ENCODE measurements at regions not wholly inside any gene's neighbourhood (a gene's known extent, or its start where the extent isn't known, plus 50 kb on each side); places are given as distances from the start of the nearest gene placed in this dataset.

DNA sequence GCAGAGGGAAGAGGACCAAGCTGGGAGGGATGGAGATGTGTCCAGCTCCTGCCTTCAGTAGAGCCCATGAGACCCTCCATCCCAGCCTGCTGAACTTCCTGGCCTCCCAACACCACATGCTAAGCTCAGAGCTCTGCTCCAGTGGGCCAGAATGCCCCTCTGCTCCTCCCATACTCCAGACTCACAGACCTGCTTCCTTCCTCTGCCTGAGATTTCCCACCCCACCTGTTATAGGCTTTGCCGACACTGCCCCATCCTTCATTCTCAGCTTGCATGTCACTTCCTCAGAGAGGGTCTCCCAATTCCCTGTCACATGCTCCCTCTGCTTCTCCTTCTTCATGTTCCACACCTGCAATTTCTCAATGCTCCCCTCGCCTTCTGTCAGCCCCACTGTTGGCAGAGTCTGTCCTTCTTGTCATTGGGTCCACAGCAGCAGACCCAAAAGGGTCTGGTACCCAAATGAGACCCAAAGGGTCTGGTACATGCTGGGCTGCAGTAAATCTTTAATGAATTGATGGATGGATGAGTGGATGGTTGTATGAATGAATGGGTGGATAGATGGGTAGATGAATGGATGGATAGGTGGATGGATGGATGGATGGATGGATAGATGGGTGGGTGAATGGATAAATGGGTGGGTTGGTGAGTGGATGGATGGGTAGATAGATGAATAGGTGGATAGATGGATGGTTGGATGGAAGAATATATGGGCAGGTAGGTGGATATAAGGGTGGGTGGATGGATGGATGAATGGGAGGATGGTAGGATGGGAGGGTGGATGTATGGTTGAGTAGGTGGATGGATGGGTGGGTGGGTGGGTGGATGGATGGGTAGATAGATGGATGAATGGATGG, 105.3 kb upstream of the FGF3 start:
- DNase-seq (ENCODE audit: low read depth), result no peak
- TF ChIP-seq, protein P1, sequence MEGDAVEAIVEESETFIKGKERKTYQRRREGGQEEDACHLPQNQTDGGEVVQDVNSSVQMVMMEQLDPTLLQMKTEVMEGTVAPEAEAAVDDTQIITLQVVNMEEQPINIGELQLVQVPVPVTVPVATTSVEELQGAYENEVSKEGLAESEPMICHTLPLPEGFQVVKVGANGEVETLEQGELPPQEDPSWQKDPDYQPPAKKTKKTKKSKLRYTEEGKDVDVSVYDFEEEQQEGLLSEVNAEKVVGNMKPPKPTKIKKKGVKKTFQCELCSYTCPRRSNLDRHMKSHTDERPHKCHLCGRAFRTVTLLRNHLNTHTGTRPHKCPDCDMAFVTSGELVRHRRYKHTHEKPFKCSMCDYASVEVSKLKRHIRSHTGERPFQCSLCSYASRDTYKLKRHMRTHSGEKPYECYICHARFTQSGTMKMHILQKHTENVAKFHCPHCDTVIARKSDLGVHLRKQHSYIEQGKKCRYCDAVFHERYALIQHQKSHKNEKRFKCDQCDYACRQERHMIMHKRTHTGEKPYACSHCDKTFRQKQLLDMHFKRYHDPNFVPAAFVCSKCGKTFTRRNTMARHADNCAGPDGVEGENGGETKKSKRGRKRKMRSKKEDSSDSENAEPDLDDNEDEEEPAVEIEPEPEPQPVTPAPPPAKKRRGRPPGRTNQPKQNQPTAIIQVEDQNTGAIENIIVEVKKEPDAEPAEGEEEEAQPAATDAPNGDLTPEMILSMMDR (conservative IDR thresholded peaks at IDR 0.05; ENCODE audit: low read length), result no peak

DNA sequence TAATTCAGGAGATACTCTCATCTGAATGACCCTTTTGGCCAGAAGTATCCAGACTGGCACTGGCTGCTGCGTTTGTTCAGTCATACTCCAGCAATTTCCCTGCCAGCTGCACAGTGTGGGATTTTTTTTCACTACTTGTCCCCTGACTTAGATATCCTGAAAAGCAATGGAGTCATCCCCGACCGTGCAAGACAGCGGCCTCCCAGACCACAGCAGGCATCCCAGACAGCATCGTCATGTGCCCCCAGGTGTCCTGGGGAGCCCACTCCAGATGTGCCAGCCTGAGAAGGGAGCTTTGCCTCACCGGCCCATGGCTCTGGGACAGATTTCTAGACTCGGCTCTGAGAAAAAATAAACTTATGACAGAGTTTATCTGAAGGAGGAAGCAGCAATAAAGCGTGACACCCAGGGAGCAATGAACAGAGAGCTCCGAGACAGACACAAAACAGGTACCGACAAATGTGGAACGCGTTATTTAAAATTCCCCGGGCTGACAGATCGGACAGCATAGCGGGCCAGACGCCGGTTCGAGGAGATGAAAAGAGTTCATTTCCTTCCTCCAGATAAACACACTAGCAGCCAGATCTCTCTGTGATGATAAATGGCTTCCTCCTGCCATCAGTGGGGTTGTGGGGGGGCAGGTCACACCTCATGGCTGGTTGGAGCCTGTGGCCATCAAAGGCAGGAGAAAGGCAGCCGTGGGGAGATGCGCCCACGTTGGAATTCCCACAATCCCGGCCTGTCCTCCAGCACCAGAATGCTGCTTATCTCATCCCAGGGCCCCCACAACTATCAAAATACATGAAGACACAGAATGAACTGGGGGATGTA, 106.4 kb upstream of the FGF3 start:
- TF ChIP-seq, protein P1 (conservative IDR thresholded peaks at IDR 0.05; ENCODE audit: low read length), result no peak
- H3K4me3 ChIP-seq (ENCODE audit: low read length), result no peak overlapping the region
- no peak for DNase-seq (ENCODE audit: low read depth)

More for the DNA sequence above, 105.3 kb upstream of the FGF3 start:
- H3K4me3 ChIP-seq (ENCODE audit: low read length), result no peak overlapping the region

DNA sequence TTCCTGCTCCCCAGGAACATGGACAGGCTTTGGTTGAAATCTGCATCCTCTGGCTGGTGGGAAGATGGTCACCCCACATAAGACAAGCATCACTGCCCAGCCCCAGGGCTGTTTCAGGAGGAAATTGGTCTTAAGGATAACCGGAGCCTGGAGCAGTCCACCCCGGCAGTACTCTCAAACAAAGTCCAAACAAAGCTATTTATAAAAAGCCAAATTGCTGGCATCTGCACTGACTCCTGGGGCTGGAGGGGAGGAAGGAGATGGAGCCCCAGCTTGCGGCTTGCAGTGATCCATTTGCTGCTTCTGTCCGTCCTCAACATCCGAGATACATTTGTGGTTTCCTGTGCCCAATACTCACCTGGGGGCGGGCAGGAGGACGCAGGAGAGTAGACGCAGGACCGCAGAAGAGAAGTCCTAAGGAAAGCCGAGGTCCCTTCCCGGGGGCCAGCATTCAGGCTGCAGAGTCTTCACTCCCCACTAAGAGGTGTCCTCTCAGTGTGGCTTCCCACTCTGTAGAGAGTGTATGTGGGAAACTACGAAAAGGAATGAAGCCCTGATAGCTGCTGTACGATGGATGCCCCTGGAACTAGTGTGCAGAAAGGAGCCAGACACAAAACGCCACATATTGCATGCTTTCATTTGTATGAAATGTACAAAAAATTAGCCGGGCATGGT, 107.3 kb upstream of the FGF3 start:
- no peak overlapping the region for H3K4me3 ChIP-seq (ENCODE audit: low read length)
- TF ChIP-seq, protein P1 (conservative IDR thresholded peaks at IDR 0.05; ENCODE audit: low read length), result no peak
- DNase-seq (ENCODE audit: low read depth), result no peak

DNA sequence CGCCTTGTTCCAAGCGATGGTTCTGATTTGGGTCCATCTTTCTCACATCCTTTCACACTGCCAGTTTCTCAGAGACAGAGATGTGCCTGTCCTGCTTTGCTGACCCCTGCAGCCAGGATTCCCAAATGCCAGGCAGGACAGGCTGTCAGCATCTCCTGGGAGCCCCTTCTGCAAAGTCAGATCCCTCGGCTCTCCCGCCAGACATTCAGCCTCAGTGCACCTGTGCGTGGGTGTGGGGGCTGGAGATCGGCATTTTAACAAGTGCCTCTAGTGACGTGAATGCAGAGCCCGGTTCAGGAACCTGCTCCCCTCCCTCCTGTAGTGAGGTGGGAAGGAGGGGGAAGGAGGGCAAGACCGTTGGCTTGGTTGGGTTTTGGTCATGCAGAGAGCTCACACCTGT, 108.9 kb upstream of the FGF3 start:
- DNase-seq (ENCODE audit: low read depth), result no peak
- TF ChIP-seq, protein P1 (conservative IDR thresholded peaks at IDR 0.05; ENCODE audit: low read length), result no peak
- H3K4me3 ChIP-seq (ENCODE audit: low read length), result no peak overlapping the region

DNA sequence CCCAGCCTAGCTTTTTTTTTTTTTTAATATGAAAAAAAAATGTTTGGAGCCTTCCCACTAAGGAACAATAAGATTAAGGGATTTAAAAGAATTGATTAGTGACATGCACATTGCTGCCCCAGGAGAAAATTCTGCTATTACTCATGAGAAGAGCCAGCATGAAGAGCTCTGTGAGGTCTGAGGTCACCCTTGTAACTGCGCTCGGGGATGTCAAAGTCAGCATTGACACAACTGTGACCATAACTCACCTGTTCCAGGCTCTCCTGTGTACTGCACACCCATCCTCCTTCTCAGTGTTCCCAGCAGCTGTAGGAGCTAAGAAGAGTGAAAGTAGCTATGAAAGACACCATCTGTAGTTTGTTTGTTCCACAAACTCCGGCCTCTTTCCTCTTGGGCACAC, 109.8 kb upstream of the FGF3 start:
- TF ChIP-seq, protein P1 (conservative IDR thresholded peaks at IDR 0.05; ENCODE audit: low read length), result no peak
- no peak overlapping the region for H3K4me3 ChIP-seq (ENCODE audit: low read length)
- no peak for DNase-seq (ENCODE audit: low read depth)

DNA sequence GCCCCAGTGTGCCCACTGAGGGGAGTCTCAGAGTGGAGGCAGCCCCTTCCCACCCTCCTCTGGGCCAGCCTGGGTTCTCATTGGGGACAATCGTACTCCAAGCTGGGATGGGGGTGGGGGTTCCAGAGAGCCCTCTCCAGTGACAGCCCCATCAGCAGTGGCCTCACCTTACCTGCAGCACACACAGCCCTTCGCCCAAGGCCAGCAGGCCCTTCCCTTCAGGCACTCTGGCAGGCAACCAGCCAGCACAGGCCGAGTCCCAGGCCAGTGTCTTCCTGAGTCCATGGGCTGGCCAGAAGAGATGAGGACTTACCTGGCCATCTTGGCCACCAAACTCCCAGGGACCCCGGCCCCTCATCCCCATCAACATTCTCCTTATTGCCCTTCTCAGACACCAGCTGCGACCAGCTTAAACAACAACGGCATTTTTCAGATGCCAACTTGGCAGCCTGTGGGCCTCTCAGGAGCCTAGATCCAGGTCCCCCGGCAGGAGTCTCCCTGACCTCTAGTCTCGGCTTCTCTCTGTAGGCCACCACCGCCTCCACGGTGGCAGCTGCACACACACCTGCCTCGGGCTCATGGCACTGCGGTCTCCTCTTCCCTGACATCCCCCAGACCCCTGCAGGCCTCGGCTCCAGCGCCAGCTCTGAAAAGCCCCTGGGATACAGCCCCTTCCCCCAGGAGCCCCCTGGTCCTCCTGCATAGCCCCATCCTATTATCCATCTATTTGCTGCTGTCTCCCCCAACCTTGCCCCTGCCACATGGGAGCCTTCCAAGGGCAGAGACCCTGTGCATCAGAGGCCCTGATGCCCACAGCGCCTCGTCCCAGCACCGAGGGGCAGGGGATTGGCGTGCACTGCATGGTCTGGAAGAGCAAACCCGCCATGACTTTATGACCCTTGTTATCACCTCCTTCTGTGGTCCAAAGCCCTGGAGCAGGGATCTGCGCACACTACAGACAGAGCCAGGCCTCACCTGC, 111.2 kb upstream of the FGF3 start:
- H3K4me3 ChIP-seq (ENCODE audit: low read length), result no peak overlapping the region
- TF ChIP-seq, protein P1 (conservative IDR thresholded peaks at IDR 0.05; ENCODE audit: low read length), result no peak
- DNase-seq (ENCODE audit: low read depth), result no peak
